CD14-positive monocyte (primary cell): ENCODE measurements at regions not wholly inside any gene's neighbourhood (a gene's known extent, or its start where the extent isn't known, plus 50 kb on each side); places are given as distances from the start of the nearest gene placed in this dataset.

ENCODE experiments used
- DNase-seq, 3 donors: peaks; one replicate each; pipeline ENCODE4 v3.0.0-alpha.2; 2011 to 2022
- H2AFZ ChIP-seq: 2 replicates; pipeline ENCODE4 v1.6.0; 2012; ENCODE audit warnings: mild to moderate bottlenecking, low read depth, low read length, inconsistent platforms; ENCODE audit not compliant: insufficient read depth, poor library complexity, severe bottlenecking
- H3K27ac ChIP-seq, 2 donors: 1 replicate in 1 of 2; 2 replicates in 1 of 2; pipeline ENCODE4 v1.5.1; 2012 to 2013; ENCODE audit warnings: low read length in 2 of 2, control low read depth in 1 of 2, inconsistent platforms in 1 of 2, low read depth in 1 of 2, mild to moderate bottlenecking in 1 of 2
- H3K27me3 ChIP-seq, 2 donors: one replicate each; pipeline versions ENCODE4 v1.6.0 to v1.6.1; 2011 to 2013; ENCODE audit warnings: low read length in 2 of 2; ENCODE audit not compliant: control insufficient read depth in 2 of 2, insufficient read depth in 2 of 2
- H3K36me3 ChIP-seq, 2 donors: replicated peaks in 1 of 2; 1 replicate in 1 of 2; 2 replicates in 1 of 2; pipeline versions ENCODE4 v1.5.1 to v1.6.1; 2012 to 2013; ENCODE audit warnings: low read length in 2 of 2, control low read depth in 1 of 2, inconsistent platforms in 1 of 2, mild to moderate bottlenecking in 1 of 2; ENCODE audit not compliant: insufficient read depth in 2 of 2, control insufficient read depth in 1 of 2
- H3K4me1 ChIP-seq, 2 donors: 1 replicate in 1 of 2; 2 replicates in 1 of 2; pipeline versions ENCODE4 v1.5.1 to v1.6.1; 2012 to 2013; ENCODE audit warnings: low read length in 2 of 2, control low read depth in 1 of 2, inconsistent platforms in 1 of 2, mild to moderate bottlenecking in 1 of 2, moderate library complexity in 1 of 2; ENCODE audit not compliant: insufficient read depth in 2 of 2, control insufficient read depth in 1 of 2
- H3K4me2 ChIP-seq: replicated peaks from 2 replicates; pipeline ENCODE3; 2012; ENCODE audit warnings: low read length, moderate library complexity, mild to moderate bottlenecking; ENCODE audit not compliant: poor library complexity, severe bottlenecking; ENCODE audit errors: extremely low read depth
- H3K4me3 ChIP-seq, 3 experiments: fragments of 200-600 bp in 1 of 3; sonication (generic) in 1 of 3; replicated peaks in 1 of 3; 1 replicate in 2 of 3; 2 replicates in 1 of 3; pipeline ENCODE4 v1.5.1; 2011 to 2013; ENCODE audit warnings: low read length in 3 of 3, mild to moderate bottlenecking in 3 of 3, control low read depth in 2 of 3, low read depth in 2 of 3, inconsistent platforms in 1 of 3, moderate library complexity in 1 of 3
- H3K79me2 ChIP-seq: 2 replicates; pipeline ENCODE4 v1.6.0; 2012; ENCODE audit warnings: mild to moderate bottlenecking, control low read depth, inconsistent platforms, low read length, moderate library complexity; ENCODE audit not compliant: insufficient read depth
- H3K9ac ChIP-seq: 2 replicates; pipeline ENCODE4 v1.6.0; 2017; ENCODE audit warnings: low read length, mild to moderate bottlenecking; ENCODE audit not compliant: insufficient read depth, poor library complexity, severe bottlenecking
- H3K9me3 ChIP-seq, 2 donors: replicated peaks in 1 of 2; 1 replicate in 1 of 2; 2 replicates in 1 of 2; pipeline versions ENCODE4 v1.5.1 to v1.6.1; 2012 to 2013; ENCODE audit warnings: low read length in 2 of 2, control low read depth in 1 of 2; ENCODE audit not compliant: control insufficient read depth in 1 of 2, insufficient read depth in 1 of 2
- H4K20me1 ChIP-seq: 2 replicates; pipeline ENCODE4 v1.6.0; 2012; ENCODE audit warnings: mild to moderate bottlenecking, low read length, control low read depth, moderate library complexity; ENCODE audit not compliant: insufficient read depth
- H3K27ac Mint-ChIP-seq, 7 donors: one replicate each; pipeline ENCODE4 v1.8.0; 2020; ENCODE audit warnings: mild to moderate bottlenecking in 7 of 7, mixed read lengths in 7 of 7, moderate library complexity in 6 of 7, inconsistent platforms in 2 of 7
- H3K27me3 Mint-ChIP-seq, 3 donors: one replicate each; pipeline ENCODE4 v1.8.0; 2021 to 2022; ENCODE audit warnings: low read depth in 3 of 3, mild to moderate bottlenecking in 3 of 3, mixed read lengths in 3 of 3, moderate library complexity in 3 of 3, inconsistent platforms in 1 of 3
- H3K36me3 Mint-ChIP-seq, 2 donors: one replicate each; pipeline ENCODE4 v1.8.0; 2020; ENCODE audit warnings: mixed read lengths in 2 of 2, inconsistent platforms in 1 of 2, mild to moderate bottlenecking in 1 of 2
- H3K4me1 Mint-ChIP-seq: one replicate; pipeline ENCODE4 v1.8.0; 2020; ENCODE audit warnings: mild to moderate bottlenecking, mixed read lengths
- H3K4me3 Mint-ChIP-seq, 2 donors: one replicate each; pipeline ENCODE4 v1.8.0; 2020; ENCODE audit warnings: mild to moderate bottlenecking in 2 of 2, mixed read lengths in 2 of 2, moderate library complexity in 1 of 2
- H3K9me3 Mint-ChIP-seq, 7 donors: one replicate each; pipeline ENCODE4 v1.8.0; 2020 to 2022; ENCODE audit warnings: mixed read lengths in 7 of 7, mild to moderate bottlenecking in 6 of 7, moderate library complexity in 6 of 7, inconsistent platforms in 2 of 7
- CTCF ChIP-seq: fragments of 200-600 bp; IDR thresholded peaks from one replicate; pipeline ENCODE4 v1.8.0; 2022; ENCODE audit warnings: antibody characterized with exemption, mild to moderate bottlenecking
- WGBS: methylation state at CpG from one replicate; pipeline ENCODE4 v1.1.5; 2013; ENCODE audit warnings: missing lambda C conversion rate; ENCODE audit not compliant: insufficient coverage; 5-methylcytosine and 5-hydroxymethylcytosine counted together
- intact Hi-C, 2 donors: fragments of 100-400 bp; cut with micrococcal nuclease; formaldehyde crosslinking; loops; one replicate each; pipeline versions ENCODE4 v1.15.0 to v1.15.1; 2023

DNA sequence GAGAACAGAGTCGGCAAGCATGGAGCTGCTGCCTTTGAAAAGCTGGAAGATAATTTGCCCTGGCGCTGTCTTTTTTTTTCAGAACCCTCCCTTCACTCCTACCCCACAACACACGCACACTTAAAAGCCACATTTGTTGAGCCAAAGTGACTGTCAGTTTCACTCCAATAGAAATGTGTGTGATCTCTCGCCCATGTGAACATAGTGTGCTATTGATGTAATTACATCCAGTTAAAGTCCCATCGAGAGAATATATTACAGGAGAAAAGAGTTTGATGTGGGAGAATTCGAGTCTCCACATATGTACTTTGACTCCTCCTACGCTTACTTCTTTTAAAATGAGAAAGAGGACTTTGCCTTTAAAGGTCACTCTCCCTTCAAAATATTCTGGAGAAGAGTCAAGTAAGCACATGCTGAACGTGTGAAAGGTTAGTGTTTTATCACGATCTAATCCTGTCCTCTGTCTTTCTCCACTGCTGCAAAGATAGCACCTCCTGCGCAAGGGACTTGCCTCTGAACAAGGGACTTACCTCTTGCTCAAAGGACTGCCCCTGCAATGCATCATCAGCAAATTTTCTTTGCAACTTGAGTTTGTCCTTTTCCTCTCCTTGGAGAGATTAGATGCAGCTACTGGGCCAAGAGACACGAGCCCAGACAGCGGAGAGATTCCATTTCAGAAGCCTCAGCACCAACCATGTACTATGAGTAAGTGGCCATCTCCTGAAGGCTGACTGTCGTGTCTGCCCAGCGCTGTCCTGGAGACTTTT, 613.9 kb downstream of the PTPRU start:
- no peaks in the 10 kb centered on the region for H3K79me2 ChIP-seq
- no peaks in the 10 kb centered on the region for H3K4me1 ChIP-seq
- 85% methylated on average over 4 of the region's 14 CpGs for WGBS
- H3K36me3 ChIP-seq: no peaks in the 10 kb centered on the region
- Mint-ChIP-seq H3K36me3 (no peaks in the 10 kb centered on the region), H3K27ac (no peak overlapping the region), H3K27me3 (peaks cover 0 to 9% (median 2%) of the 10 kb centered on the region in 3 donors), H3K4me1 (no peaks in the 10 kb centered on the region), H3K9me3 (no peaks in the 10 kb centered on the region), H3K4me3 (no peak overlapping the region)
- no peaks in the 10 kb centered on the region for H3K9me3 ChIP-seq
- intact Hi-C loops: loop anchor here in 1 of 2 donors (5.0 kb wide), 1 partner anchor 613 kb away; the partner anchor contains the start of gene PTPRU
- TF ChIP-seq CTCF: no peak
- H3K27me3 ChIP-seq: no peaks in the 10 kb centered on the region
- H3K4me3 ChIP-seq: no peak overlapping the region
- H3K9ac ChIP-seq: no peak overlapping the region
- no peak for DNase-seq
- no peak overlapping the region for H3K27ac ChIP-seq
- H2AFZ ChIP-seq: no peak overlapping the region
- no peak overlapping the region for H3K4me2 ChIP-seq
- H4K20me1 ChIP-seq: no peaks in the 10 kb centered on the region

- no peaks in the 10 kb centered on the region for H4K20me1 ChIP-seq
- H2AFZ ChIP-seq: no peak overlapping the region
- no peaks in the 10 kb centered on the region for H3K79me2 ChIP-seq
- Mint-ChIP-seq H3K4me1 (no peaks in the 10 kb centered on the region), H3K4me3 (no peak overlapping the region), H3K9me3 (no peaks in the 10 kb centered on the region), H3K27me3 (peaks cover 0 to 9% (median 0%) of the 10 kb centered on the region in 3 donors), H3K36me3 (no peaks in the 10 kb centered on the region), H3K27ac (peak overlapping the region in 1 of 7 donors; percentile 18)
- H3K36me3 ChIP-seq: no peaks in the 10 kb centered on the region
- H3K27ac ChIP-seq: no peak overlapping the region
- H3K9ac ChIP-seq: no peak overlapping the region
- intact Hi-C loops: no loop called here
- peak; percentile 42 for TF ChIP-seq CTCF
- no peaks in the 10 kb centered on the region for H3K27me3 ChIP-seq
- H3K4me3 ChIP-seq: no peak overlapping the region
- no peak overlapping the region for H3K4me2 ChIP-seq
- peak; percentile 6 to 16 (median 10) for DNase-seq
- WGBS: 79% methylated on average over 7 of the region's 10 CpGs
- H3K4me1 ChIP-seq: no peaks in the 10 kb centered on the region
- no peaks in the 10 kb centered on the region for H3K9me3 ChIP-seq
Measured at GRCh38 chr1:29849038-29849750, 612.9 kb downstream of the PTPRU start.
